AG08395 (cell line): ENCODE measurements at regions not wholly inside any gene's neighbourhood (a gene's known extent, or its start where the extent isn't known, plus 50 kb on each side); places are given as distances from the start of the nearest gene placed in this dataset.

Experiments
- DNase-seq: peaks from one replicate; pipeline ENCODE4 v3.0.0; 2012; ENCODE audit warnings: mixed read lengths, low spot score

DNA sequence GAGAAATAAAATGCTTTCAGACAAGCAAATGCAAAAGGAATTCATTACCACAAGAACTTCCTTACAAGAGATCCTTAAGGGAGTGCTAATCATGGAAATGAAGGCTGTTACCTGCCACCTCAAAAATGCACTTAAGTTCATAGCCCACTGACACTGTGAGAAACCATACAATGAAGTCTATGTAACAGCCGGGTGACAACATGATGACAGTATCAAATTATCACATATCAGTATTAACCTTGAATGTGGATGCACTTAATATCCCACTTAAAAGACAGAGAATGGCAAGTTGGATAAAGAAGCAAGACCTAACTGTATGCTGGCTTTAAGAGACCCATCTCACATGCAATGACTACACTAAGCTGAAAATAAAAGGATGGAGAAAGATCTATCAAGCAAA lies 403.4 kb upstream of the MC4R start:
- DNase-seq, result no peak

DNA sequence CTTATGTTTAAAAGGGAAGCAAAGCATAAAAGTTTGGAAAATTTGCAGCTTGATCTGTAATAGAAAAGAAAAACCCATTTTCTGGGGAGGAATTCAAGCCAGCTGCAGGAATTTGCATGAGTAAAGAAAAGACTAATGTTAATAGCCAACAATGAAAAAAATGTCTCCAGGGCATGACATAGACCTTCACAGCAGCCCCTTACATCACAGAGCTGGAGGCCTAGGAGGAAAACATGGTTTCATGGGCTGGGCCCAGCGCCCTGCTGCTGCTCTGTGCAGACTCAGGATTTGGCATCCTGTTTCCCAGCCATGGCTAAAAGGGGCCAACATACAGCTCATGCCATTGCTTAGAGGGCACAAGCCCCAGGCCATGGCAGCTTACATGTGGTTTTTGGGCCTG lies 411.6 kb upstream of the MC4R start:
- no peak for DNase-seq

DNA sequence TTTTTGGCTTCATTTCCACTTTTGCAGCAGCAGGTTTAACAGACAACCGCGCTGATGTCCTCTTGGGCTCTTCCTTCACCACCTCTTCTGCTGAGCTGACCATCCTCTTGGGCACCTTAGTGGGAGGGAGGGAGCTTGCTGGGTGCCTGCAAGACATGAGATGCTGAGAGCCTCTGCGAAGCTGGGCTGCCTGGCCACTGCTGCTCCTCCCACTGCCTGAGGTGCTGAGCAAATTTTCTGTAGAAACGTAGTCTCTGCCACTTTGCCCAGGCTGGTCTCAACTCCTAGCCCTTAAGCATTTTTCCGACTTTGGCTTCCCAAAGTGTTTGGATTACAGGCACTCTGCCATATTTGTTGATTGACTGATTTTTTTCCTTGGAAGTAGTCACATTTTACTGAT lies 422.2 kb upstream of the MC4R start:
- DNase-seq, result no peak

DNA sequence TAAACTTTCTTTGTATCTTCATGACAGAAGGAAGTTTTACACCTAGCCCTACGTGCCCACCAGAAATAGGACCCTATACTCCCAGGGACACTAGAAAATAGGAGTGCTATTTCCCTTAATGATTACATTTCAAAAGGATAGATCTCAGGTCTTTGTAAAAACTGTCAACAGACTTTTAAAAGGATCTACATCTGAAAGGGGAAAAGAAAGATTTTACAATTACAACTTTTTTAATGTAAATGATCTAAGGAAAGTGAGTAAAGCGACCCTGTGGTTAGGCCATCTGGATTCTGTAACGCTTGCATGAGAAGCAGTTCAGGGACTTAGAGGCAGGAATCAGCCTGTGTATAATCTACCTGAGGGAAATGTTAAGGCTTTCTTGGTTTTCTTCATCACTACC lies 431.8 kb upstream of the MC4R start:
- no peak for DNase-seq

DNA sequence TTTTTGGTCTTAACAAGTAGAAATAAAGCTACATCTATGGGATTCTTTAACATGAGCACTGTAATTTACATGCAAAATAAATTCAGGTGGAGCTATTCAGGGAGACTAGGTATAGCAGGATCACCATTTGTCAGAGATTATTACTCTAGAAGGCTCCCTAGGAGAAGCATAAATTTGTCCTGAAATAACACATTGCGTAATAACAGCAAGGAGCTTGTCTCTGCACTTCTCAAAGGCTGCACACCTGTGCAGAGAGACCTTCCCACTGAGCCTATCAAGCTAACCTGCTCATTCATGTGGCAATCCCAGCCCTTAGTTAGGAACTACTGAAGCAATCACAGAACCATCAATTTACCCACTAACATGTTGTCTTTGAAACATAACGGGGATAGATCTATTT lies 437.4 kb upstream of the MC4R start:
- DNase-seq, result no peak

DNA sequence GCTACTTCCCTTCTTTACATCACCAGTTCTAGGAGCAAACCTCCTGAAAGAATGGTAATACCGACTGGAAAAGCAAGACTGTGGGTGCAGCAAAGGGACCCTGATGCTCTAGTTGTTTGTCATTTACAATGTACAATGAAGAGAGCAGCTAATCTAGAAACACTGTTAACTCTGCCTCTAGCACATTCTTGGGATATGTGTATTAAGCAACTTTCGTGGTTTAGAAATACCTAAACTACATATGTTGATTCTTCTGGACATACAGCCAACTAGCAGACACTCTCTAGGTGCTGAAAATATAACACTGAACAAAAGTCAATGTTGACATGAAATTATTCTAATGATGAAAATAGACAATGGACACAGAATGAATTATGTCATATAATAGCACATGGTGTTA lies 440.3 kb upstream of the MC4R start:
- DNase-seq, result no peak

DNA sequence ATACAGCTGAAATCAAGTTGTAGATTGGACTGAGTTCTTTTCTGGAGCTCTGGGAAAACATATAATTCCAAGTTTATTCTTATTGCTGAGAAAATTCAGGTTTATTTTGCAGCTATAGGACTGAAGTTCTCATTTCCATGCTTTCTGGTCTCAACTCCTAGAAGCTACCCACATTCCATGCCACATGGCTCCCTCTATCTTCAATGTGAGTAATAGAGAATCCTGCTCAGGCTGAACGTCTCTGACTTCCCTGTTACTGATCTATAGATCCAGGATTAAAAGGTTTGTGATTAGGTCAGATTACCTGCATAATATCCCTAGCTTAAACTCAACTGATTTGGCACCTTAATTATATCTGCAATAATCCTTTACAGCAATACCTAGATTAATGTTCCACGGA lies 453.8 kb upstream of the MC4R start:
- DNase-seq, result no peak

DNA sequence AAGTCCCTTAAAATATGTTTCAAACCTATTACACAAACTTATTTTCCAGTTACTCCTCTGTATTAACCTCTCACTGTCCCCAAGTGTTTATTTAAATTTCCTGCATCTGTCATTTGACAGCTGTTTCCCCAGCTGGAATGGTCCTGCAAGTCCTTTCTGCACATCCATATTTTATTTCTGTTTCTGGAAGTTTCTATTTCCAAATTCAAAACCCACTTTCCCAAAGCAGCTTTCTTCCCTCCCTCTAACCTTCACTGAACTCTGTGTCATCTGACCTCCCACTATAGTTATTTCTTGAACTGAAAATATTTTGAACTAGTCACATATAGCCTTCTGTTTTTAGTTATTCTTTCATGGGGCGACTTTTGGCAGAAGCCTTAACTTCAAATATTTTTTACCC lies 459.4 kb upstream of the MC4R start:
- DNase-seq, result no peak

DNA sequence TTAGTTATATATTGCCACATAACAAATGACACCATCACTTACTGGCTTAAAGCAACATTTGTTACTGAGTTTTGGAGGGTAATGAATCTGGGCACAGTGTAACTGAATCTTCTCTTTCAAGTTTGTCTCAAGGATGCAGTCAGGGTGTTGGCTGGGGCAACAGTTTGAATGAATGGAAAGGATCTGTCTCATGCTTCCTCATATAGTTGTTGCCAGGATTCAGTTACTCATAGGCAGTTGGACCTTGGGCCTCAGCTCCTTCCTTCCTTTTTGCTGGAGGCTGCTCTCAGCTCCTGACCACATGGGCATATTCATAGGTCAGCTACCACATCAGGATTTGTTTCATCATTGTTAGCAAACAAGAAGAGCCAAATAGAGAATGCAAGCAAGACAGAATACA lies 466.1 kb upstream of the MC4R start:
- DNase-seq, result no peak

DNA sequence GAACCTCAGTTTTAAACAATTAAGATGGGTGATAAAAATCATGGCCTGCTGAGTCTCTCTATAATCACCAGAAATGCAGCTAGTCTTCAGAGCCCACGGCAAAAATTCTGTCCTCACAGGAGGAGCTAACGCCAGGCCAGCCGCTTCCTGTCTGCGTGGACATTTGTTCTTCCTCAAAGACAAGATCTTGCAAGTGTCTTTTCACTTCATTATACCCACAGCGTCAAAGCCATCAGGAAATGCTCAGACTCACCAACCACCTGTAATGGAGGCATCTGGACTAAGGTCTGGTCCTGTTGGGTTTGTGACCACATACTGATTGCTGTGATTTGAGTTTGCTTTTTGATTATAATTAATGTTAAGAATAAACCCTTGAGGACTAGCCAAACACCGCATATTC lies 473.8 kb upstream of the MC4R start:
- no peak for DNase-seq

DNA sequence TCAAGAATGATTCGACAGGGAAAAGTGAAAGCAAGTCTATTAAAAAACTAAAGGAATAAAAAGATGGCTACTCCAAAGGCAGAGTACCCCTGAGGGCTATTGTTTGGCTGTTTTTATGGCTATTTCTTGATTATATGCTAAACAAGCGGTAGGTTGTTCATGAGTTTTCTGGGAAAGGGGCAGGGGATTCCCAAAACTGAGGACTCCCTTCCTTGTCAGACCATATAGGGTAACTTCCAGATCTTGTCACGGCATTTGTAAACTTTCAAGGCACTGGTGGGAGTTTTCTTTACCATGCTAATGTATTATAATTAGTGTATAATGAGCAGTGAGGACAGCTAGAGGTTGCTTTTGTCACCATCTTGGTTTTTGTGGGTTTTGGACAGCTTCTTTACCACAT lies 474.9 kb upstream of the MC4R start:
- DNase-seq, result no peak

DNA sequence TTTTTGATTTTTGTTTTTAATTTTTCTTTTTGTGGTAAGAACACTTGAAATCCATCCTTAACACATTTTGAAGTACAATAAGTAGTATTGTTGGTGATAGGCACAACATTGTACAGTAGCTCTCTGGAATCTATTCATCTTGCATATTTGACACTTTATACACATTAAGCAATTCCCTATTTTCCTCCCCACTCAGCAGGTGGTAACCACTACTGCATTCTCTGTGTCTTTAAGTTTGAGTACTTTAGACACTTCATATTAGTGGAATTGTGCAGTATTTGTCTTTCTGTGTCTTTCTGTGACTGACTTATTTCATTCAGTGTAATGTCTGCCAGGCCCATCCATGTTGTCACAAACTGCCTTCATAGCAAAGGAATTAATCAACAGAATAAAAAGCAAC lies 471.7 kb upstream of the CDH20 start:
- no peak for DNase-seq

DNA sequence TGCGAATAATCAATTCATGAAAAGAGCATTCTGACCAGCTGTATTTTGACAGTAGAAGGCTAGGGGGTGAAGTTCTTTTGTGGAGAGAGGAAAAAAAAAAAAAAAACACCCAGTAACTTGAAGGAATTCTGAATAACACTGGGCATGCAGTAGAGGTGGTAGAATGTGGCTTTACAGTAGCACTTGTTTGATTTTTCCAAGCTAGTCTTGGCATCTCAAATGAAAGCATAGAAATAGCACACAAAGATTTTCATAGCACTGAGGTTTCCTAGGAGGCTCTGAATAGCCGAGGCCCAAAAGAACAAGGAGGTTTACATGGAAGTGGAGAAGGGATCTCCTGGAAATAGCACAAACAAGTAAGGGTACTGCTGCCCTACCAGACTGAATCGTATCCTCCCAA lies 470.2 kb upstream of the CDH20 start:
- no peak for DNase-seq

DNA sequence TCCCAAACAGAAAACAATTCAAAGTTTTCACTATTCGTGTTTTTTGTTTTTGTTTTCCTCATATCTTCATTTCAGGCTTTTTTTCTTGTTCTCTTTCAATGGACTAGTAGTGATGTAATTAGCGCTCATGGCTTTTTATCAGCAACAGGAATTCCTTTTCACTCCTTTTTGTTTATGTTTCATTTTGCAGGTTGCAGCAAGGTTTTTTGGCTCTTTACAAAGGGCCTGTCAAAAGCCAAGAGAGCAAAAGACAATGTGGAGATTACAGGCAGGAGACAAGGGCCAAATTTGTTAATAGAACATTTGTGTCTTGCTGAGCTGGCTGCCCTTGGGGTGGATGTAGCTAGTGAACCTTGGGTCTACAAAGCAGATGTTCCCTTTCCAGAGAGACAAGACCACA lies 467.4 kb upstream of the CDH20 start:
- DNase-seq, result no peak

DNA sequence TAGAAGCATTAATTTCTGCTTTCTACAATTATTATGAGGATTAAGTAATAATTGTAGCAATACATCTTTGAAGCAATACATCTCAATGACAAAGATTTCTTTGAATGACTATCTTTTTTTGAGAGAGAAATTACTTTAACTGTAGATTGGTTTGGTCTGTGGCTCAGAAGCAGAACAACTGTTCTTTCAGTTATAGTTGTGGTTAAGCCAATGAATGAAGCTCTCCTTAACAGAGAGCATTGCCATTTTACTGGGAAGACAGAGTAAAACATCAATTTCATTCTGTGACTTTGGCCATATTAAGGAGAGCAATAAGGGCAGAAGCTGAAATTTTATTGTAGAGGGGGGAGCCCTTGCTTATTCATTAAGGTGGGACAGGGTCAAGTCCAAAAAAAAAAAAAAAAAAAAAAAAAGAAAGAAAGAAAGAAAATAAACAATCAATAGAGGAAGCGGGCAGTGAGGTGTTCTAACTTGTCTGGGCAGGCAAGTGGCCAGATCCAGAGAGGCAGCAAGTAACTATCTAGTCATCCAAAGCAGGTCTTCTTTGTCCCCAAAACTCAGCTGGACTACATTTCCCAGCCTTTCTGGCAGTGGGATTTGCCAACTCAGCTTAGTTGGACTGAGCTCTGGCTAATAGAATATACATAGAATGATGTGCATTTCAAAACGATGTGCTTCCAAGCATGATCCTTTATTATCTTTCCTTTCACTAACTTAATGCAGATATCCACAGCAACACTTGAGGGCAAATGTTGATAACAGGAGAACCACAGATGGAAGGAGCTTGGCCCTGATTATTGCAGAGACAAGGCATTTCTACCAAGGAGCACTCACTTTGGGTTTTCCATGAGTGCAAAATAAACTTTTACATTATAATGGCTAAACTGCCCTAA lies 462.7 kb upstream of the CDH20 start:
- no peak for DNase-seq

DNA sequence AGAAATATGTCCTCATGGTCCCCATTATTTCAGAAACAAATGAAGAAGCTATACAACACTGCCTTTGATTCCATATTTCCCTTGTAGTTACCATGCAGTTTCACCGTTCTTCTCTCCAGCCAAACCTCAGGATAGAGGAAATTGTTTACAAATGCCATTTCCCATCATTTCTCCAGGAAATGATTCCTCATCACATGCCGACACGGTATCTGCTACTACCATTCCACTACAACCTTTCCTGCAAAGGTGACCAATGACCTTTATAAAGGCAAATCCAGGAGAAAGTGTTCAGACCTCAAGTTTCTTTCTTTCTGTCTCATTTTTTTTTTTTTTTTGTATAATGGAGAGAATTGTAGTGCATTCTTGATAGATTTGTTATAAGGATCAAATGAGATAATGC lies 460.8 kb upstream of the CDH20 start:
- no peak for DNase-seq

DNA sequence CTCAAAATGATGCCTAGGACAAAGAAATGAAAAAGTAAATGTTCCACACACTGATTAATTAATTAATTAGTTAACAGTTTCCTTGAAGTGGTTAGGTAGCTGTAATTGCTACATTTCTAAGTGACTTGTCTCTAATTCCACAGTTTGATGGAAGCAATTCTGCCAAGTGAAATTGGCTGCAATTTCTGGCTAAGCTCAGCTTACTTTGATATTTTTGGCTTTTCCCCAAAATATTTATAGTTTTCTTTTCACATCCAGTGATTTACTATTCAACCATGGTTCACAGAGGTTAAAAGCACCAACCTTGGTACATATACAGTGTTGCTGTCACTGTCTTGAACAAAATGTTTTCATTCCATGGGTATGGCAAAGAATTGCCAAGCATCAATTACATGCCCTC lies 459.5 kb upstream of the CDH20 start:
- no peak for DNase-seq

DNA sequence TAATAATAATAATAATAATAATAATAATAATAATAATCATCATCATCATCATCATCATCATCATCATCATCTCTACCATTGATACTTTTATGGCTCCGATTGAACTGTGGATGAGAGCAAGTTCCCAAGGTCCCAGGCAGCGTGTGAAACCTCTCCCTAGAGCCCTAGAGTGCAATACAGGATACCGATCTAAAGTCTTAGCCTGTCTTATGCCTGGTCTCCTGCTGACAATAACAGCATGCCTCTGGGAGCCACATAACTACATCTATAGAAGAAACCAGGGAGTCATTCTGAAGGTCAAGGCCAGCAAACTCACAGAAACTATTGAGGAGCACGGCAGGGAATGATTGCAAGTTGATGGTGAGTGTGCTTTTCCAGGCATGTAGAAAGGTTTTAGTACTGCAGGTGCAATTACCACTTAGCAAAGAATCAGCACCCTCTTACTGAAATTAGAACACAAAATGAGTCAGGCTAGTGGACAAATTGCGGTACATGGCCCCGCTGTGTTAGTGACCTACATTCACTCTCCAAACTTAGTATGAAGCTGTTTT lies 457.2 kb upstream of the CDH20 start:
- DNase-seq, result no peak

DNA sequence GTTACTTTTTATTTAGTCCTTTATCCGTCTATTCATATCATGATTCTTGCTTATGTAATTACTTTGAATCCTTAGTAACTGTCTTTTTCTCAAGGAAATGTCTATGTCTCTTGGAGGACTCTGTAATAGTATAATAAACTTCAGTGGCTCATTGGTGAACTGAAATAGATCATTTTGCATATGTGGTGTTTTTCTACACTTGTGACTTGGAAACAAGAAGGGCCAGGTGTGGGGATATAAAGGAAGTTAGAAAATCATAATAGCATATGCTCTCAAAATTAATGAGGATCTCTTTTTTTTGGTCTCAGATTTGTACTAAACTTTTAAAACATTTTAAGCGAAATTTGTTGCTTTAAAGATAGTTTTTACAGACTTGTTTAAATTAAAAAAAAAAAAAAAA lies 453.0 kb upstream of the CDH20 start:
- no peak for DNase-seq

DNA sequence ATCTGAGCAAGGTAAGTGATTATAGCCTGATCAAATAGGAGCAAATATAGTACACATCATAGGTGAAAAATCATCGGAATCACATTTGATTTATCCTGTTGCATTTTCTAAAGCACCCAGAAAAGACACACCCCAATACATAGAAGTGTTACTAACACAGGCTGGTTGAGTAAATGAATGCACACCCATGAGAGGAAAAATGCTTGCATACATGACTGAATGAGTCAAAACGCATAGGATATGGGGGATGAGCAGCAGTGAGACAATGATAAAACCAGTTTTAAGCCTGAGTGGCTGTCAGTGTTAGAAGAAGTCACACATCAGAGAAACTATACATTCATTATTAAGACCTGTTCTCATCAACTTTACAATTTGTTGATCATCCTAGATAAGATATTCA lies 449.6 kb upstream of the CDH20 start:
- DNase-seq, result no peak

DNA sequence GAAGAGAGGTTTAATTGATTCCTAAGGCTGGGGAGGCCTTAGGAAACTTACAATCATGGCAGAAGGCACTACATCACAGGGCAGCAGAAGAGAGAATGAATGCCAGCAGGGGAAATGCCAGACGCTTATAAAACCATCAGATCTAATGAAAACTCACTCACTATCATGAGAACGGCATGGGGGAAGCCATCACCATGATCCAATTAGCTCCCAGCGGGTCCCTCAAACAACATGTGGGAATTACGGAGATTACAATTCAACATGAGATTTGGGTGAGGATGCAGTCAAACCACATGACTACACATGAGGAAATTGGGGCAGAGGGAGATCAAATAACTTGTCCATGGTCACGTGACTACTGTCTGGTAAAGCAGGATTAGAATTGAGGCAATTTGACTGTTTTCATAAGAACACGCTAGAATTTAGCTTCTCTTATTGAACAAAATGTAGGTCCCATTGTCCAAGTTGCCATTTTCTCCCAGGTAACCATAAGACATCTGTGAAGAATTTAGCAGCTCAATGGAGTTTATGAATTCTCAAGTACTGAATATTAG lies 445.1 kb upstream of the CDH20 start:
- DNase-seq, result no peak

DNA sequence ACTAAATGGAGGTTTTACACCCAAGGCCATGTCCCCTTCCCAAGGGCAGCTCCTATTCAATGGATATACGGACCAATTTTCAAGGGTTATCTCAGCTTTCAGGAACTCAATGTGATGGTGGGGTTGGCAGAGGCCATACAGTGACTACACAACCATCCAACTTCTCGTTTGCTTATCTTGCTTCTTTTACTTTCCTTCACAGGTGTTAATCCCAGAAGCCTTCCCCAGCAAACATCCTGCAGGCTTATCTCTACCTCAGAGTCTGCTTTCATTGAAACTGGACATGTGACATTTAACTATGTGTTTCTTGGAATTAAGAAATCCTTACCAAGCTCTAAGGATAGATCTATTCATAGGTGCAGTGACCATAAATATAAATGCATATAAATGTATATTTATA lies 443.8 kb upstream of the CDH20 start:
- DNase-seq, result no peak

DNA sequence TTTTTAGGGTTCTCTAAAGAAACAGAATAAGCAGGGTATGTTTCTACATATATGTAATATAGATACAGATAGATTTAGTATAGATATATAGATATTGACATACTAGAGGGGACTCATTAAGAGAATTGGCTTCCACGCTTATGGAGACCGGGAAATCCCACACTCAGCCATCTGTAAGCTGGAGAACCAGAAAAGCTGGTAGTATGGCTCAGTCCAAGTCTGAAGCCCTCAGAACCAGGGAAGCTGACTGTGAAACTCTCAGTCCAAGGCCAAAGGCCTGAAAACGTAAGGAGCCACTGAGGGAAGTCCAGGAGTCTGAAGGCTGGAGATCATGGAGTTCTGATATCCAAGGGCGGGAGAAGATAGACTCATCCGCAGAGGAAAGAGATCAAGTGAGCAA lies 441.3 kb upstream of the CDH20 start:
- no peak for DNase-seq

DNA sequence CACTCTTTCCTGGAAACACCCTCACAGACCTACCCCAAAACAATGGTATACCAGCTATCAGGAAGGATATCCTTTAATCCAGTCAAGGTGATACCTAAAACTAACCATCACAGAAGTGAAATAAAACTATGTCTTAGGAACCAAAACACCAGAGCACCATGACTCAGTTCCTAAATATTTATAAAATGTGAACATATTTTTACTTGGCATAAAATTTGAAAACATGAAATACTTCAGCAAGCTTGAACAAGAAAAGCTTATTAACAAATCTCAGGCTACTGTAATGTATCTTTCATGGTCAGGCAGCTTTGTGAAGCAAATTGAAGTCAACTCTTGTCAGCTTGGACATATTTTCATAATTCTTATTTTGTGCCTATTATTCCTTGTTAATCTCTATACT lies 440.8 kb upstream of the CDH20 start:
- no peak for DNase-seq
